HepG2 (cell line): ENCODE measurements at regions not wholly inside any gene's neighbourhood (a gene's known extent, or its start where the extent isn't known, plus 50 kb on each side); places are given as distances from the start of the nearest gene placed in this dataset.

Experiments
- ATAC-seq: fragments of 200-7000 bp; cut with Tn5 transposase; 3 replicates; pipeline ENCODE4 v1.9.1; 2020; ENCODE audit warnings: mild to moderate bottlenecking, moderate library complexity
- BruUV-seq: library from RNA; stranded (reverse); fragments of 400-500 nt; replicated peaks from 2 replicates; lab custom pipeline; 2021; lab: Mats Ljungman, UMichigan
- CTCF ChIA-PET: fragments of 300-600 bp; formaldehyde crosslinking; extraction: SDS; loops from one replicate; lab custom pipeline; 2021; ENCODE audit warnings: low total read pairs, inconsistent platforms, low intra/inter-chr PET ratio; lab: Yijun Ruan, JAX
- POLR2A ChIA-PET: fragments of 350-600 bp; sonication (Branson Sonifier 250); formaldehyde crosslinking; loops from one replicate; lab custom pipeline; 2020; ENCODE audit warnings: antibody characterized with exemption, inconsistent platforms; lab: Yijun Ruan, JAX
- DNase-seq: peaks from one replicate; pipeline ENCODE4 v3.0.0-alpha.2; 2015; ENCODE audit warnings: low spot score
- FAIRE-seq: peaks from 3 replicates; lab custom pipeline; 2011; peaks lifted over from hg19 to GRCh38; lab: Jason Lieb, UNC
- H2AFZ ChIP-seq: one replicate; pipeline ENCODE4 v1.6.1; 2011; ENCODE audit warnings: low read length, inconsistent platforms
- H3K27ac ChIP-seq: fragments of 300-600 bp; 3 replicates; pipeline ENCODE4 v1.8.0; 2011; ENCODE audit warnings: mixed run types, mild to moderate bottlenecking, mixed read lengths, low read length, inconsistent platforms; ENCODE audit not compliant: insufficient read depth; ENCODE audit errors: extremely low read length
- H3K27me3 ChIP-seq, 2 experiments: fragments of 200-600 bp in 1 of 2; 2 replicates in 1 of 2; 3 replicates in 1 of 2; pipeline versions ENCODE4 v1.6.0 to v1.8.0; 2011; ENCODE audit warnings: low read length in 2 of 2, mild to moderate bottlenecking in 2 of 2, moderate library complexity in 2 of 2, inconsistent platforms in 1 of 2; ENCODE audit not compliant: insufficient read depth in 2 of 2, control insufficient read depth in 1 of 2
- H3K36me3 ChIP-seq, 2 experiments: fragments of 200-600 bp in 1 of 2; replicated peaks in 1 of 2; 2 replicates in 1 of 2; 3 replicates in 1 of 2; pipeline versions ENCODE4 v1.5.1 to v1.8.0; 2011; ENCODE audit warnings: low read length in 2 of 2, inconsistent platforms in 1 of 2; ENCODE audit not compliant: insufficient read depth in 2 of 2, control insufficient read depth in 1 of 2
- H3K4me1 ChIP-seq: 2 replicates; pipeline ENCODE4 v1.5.1; 2012; ENCODE audit warnings: low read length, inconsistent platforms; ENCODE audit not compliant: insufficient read depth
- H3K4me2 ChIP-seq: 2 replicates; pipeline ENCODE4 v1.6.0; 2011; ENCODE audit warnings: low read depth, low read length, inconsistent platforms
- H3K4me3 ChIP-seq, 3 experiments: fragments of 200-600 bp in 1 of 3; sonication (generic), shearing (Covaris generic) in 1 of 3; replicated peaks in 1 of 3; 2 replicates each; pipeline ENCODE4 v1.5.1; 2011 to 2016; ENCODE audit warnings: low read length in 3 of 3, inconsistent platforms in 2 of 3, low read depth in 2 of 3, mild to moderate bottlenecking in 2 of 3, control low read depth in 1 of 3, mixed read lengths in 1 of 3; ENCODE audit not compliant: insufficient read depth in 1 of 3
- H3K79me2 ChIP-seq: one replicate; pipeline ENCODE4 v1.6.1; 2011; ENCODE audit warnings: low read length, inconsistent platforms; ENCODE audit not compliant: insufficient read depth
- H3K9ac ChIP-seq: 2 replicates; pipeline ENCODE4 v1.6.0; 2011; ENCODE audit warnings: mild to moderate bottlenecking, low read depth, low read length, inconsistent platforms; ENCODE audit not compliant: insufficient read depth
- H3K9me3 ChIP-seq: 2 replicates; pipeline ENCODE4 v1.5.1; 2012; ENCODE audit warnings: mild to moderate bottlenecking, low read length
- H4K20me1 ChIP-seq: 2 replicates; pipeline ENCODE4 v1.6.0; 2011; ENCODE audit warnings: inconsistent platforms, mild to moderate bottlenecking, low read length, moderate library complexity; ENCODE audit not compliant: insufficient read depth
- ADNP ChIP-seq: sonication (generic); formaldehyde crosslinking; IDR thresholded peaks from 2 replicates; pipeline ENCODE4 v1.4.0; 2020; ENCODE audit warnings: missing genetic modification reagents
- ARNTL ChIP-seq: sonication (generic); formaldehyde crosslinking; IDR thresholded peaks from 2 replicates; pipeline ENCODE4 v1.4.0; 2020; ENCODE audit warnings: mild to moderate bottlenecking, missing genetic modification reagents
- ATF7 ChIP-seq, 2 experiments: fragments of 450-650 bp in 1 of 2; sonication (generic) in 1 of 2; formaldehyde crosslinking in 1 of 2; IDR thresholded peaks; 2 replicates each; pipeline versions ENCODE4 v1.4.0 to v1.6.1; 2016 to 2020; ENCODE audit warnings: antibody characterized with exemption in 1 of 2, mild to moderate bottlenecking in 1 of 2, missing genetic modification reagents in 1 of 2
- DNMT1 ChIP-seq: sonication (generic); formaldehyde crosslinking; IDR thresholded peaks from 2 replicates; pipeline ENCODE4 v1.5.1; 2020; ENCODE audit warnings: mild to moderate bottlenecking, missing genetic modification reagents
- FOXO1 ChIP-seq: sonication (generic); formaldehyde crosslinking; IDR thresholded peaks from 2 replicates; pipeline ENCODE4 v1.4.0; 2020; ENCODE audit warnings: missing genetic modification reagents
- MTA1 ChIP-seq: sonication (generic); formaldehyde crosslinking; IDR thresholded peaks from 2 replicates; pipeline ENCODE4 v1.4.0; 2020; ENCODE audit warnings: missing genetic modification reagents, mild to moderate bottlenecking, borderline replicate concordance
- NAIF1 ChIP-seq: sonication (generic); formaldehyde crosslinking; IDR thresholded peaks from 2 replicates; pipeline ENCODE4 v1.5.0; 2020; ENCODE audit warnings: mild to moderate bottlenecking, missing genetic modification reagents, borderline replicate concordance
- SMAD1 ChIP-seq: sonication (generic); formaldehyde crosslinking; IDR thresholded peaks from 2 replicates; pipeline ENCODE4 v1.4.0; 2020; ENCODE audit warnings: missing genetic modification reagents, low read depth, mild to moderate bottlenecking, borderline replicate concordance
- SNAI1 ChIP-seq: sonication (generic); formaldehyde crosslinking; IDR thresholded peaks from 2 replicates; pipeline ENCODE4 v1.5.0; 2020; ENCODE audit warnings: mild to moderate bottlenecking, missing genetic modification reagents, borderline replicate concordance
- TCF12 ChIP-seq, 2 experiments: fragments of 450-650 bp in 1 of 2; sonication (generic) in 1 of 2; formaldehyde crosslinking in 1 of 2; IDR thresholded peaks; 2 replicates each; pipeline versions ENCODE4 v1.6.1 to v1.8.0; 2017 to 2022; ENCODE audit warnings: antibody characterized with exemption in 1 of 2, mild to moderate bottlenecking in 1 of 2, missing genetic modification reagents in 1 of 2, moderate library complexity in 1 of 2
- ZFP1 ChIP-seq: IDR thresholded peaks from 2 replicates; pipeline ENCODE4 v1.6.1; 2016
- ZFX ChIP-seq: sonication (generic); formaldehyde crosslinking; IDR thresholded peaks from 2 replicates; pipeline ENCODE4 v1.4.0; 2020; ENCODE audit warnings: mild to moderate bottlenecking, low read depth, missing genetic modification reagents, moderate library complexity
- ZNF484 ChIP-seq: sonication (generic); formaldehyde crosslinking; IDR thresholded peaks from 2 replicates; pipeline ENCODE4 v1.5.1; 2020; ENCODE audit warnings: mild to moderate bottlenecking, low read depth, missing genetic modification reagents, borderline replicate concordance
- ZNF580 ChIP-seq: IDR thresholded peaks from 2 replicates; pipeline ENCODE4 v1.6.1; 2016; ENCODE audit warnings: low read depth, borderline replicate concordance
- ZNF614 ChIP-seq: IDR thresholded peaks from 2 replicates; pipeline ENCODE4 v1.6.1; 2018; ENCODE audit warnings: missing biosample characterization, missing genetic modification reagents, inconsistent platforms, borderline replicate concordance
- ZNF687 ChIP-seq: sonication (generic); formaldehyde crosslinking; IDR thresholded peaks from 2 replicates; pipeline ENCODE4 v1.5.1; 2020; ENCODE audit warnings: mild to moderate bottlenecking, missing genetic modification reagents, moderate library complexity
- ZZZ3 ChIP-seq: sonication (generic); formaldehyde crosslinking; IDR thresholded peaks from 2 replicates; pipeline ENCODE4 v1.4.0; 2020; ENCODE audit warnings: missing genetic modification reagents, mild to moderate bottlenecking, borderline replicate concordance
- WGBS: methylation state at CpG from one replicate; pipeline ENCODE4 v1.1.6; 2017; ENCODE audit warnings: low lambda C conversion rate; 5-methylcytosine and 5-hydroxymethylcytosine counted together
- in situ Hi-C: cut with HindIII; loops from 2 replicates; pipeline ENCODE4 v1.10.0; 2017; ENCODE audit warnings: low pct_unique_long_range_greater_than_20kb; ENCODE audit not compliant: extremely low pct_ligation_motif_present
- intact Hi-C: fragments of 100-400 bp; cut with micrococcal nuclease; formaldehyde crosslinking; loops from one replicate; pipeline ENCODE4 v1.10.0; 2022; ENCODE audit not compliant: unreplicated experiment
- TF ChIP-seq, protein P1 (sequence below): sonication (generic); formaldehyde crosslinking; IDR thresholded peaks from 2 replicates; pipeline ENCODE4 v1.8.1; 2023; ENCODE audit warnings: missing genetic modification reagents, mild to moderate bottlenecking, borderline replicate concordance

DNA sequence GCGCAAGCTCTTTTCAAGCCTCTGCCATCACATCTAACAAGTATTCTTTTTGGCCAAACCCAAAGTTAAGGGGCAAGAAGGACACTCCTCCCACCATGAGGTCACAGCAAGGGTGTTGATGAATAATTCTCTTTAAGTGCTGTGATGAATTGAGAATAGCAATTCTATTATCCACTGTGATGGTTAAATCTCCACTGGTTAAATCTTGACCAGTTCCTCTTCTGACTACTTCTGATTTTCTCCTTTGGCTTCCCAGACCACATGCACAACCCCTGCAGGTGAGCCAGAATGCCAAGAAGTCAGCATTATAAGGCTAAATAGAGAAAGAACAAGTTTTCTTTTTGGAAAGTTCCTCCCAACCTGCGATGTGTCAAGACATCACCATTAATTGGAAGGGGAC, 90.6 kb upstream of the BCL2L14 start (continued):
- TF ChIP-seq, protein P1, sequence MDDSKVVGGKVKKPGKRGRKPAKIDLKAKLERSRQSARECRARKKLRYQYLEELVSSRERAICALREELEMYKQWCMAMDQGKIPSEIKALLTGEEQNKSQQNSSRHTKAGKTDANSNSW = no peak
- TF ChIP-seq SMAD1 (CRISPR knock-in tag) (no peak), ZNF687 (CRISPR knock-in tag) (no peak)

GRCh38 chr12:11981121-11981733, 89.5 kb upstream of the BCL2L14 start:
- WGBS = 48% methylated on average over 7 of the region's 7 CpGs
- Histone ChIP-seq H2AFZ (no peak overlapping the region), H3K27ac (no peak overlapping the region), H3K4me3 (no peak overlapping the region), H3K27me3 (peaks cover 0 to 25% of the 10 kb centered on the region in 2 experiments; a peak in 1 of 5 replicates), H4K20me1 (no peaks in the 10 kb centered on the region), H3K4me2 (no peak overlapping the region), H3K9me3 (no peaks in the 10 kb centered on the region), H3K79me2 (no peaks in the 10 kb centered on the region), H3K9ac (no peak overlapping the region), H3K4me1 (no peaks in the 10 kb centered on the region), H3K36me3 (no peaks in the 10 kb centered on the region)
- intact Hi-C loops (no loop called here), in situ Hi-C loops (no loop called here)
- POLR2A ChIA-PET = no interaction called here
- DNase-seq (no peak), ATAC-seq (no peak), FAIRE-seq (no peak)
- no TSS peak for BruUV-seq
- TF ChIP-seq SNAI1 (CRISPR knock-in tag) = no peak
- no peak for TF ChIP-seq ZNF484 (CRISPR knock-in tag)
- TF ChIP-seq ZNF614 (CRISPR knock-in tag) = no peak
- TF ChIP-seq ZFP1 = no peak
- no peak for TF ChIP-seq FOXO1 (CRISPR knock-in tag)
- TF ChIP-seq ADNP = no peak
- TF ChIP-seq TCF12 (IDR thresholded peaks at IDR 0.05) = no peak
- TF ChIP-seq TCF12 (CRISPR knock-in tag; IDR thresholded peaks at IDR 0.05) = no peak
- no peak for TF ChIP-seq ZNF580 (CRISPR knock-in tag)
- no peak for TF ChIP-seq MTA1 (CRISPR knock-in tag)
- TF ChIP-seq DNMT1 (CRISPR knock-in tag) = no peak
- TF ChIP-seq ZFX (CRISPR knock-in tag) = no peak
- TF ChIP-seq ATF7 (IDR thresholded peaks at IDR 0.05) = no peak
- TF ChIP-seq ATF7 (CRISPR knock-in tag; IDR thresholded peaks at IDR 0.05) = no peak
- no peak for TF ChIP-seq ZZZ3 (CRISPR knock-in tag)
- TF ChIP-seq NAIF1 (CRISPR knock-in tag) = no peak
- no peak for TF ChIP-seq ARNTL (CRISPR knock-in tag)
- CTCF ChIA-PET = no interaction called here
